Amniotic stem cell (primary cell): ENCODE measurements at regions not wholly inside any gene's neighbourhood (a gene's known extent, or its start where the extent isn't known, plus 50 kb on each side); places are given as distances from the start of the nearest gene placed in this dataset.
"Not testable (repeated sequence)": the region's sequence is repeated elsewhere in the genome, so short reads cannot be mapped to it uniquely, and the experiment has no call there.

Experiments
- DNase-seq: peaks from one replicate; lab custom pipeline; 2025; lab: John Stamatoyannopoulos, UW

GRCh38 chr12:65733643-65734042 lies 90.6 kb upstream of the HMGA2 start:
- not testable (repeated sequence) for DNase-seq

GRCh38 chr12:65734226-65734625 lies 90.1 kb upstream of the HMGA2 start:
- no peak for DNase-seq

- DNase-seq, result no peak
Observed at GRCh38 chr12:65739606-65740005, 84.7 kb upstream of the HMGA2 start.

- no peak for DNase-seq
Observed at GRCh38 chr12:65740506-65740872, 83.8 kb upstream of the HMGA2 start.

- DNase-seq, result peak; percentile 58
Observed at GRCh38 chr12:65740873-65741600, 83.2 kb upstream of the HMGA2 start.

GRCh38 chr12:65741656-65742017 lies 82.6 kb upstream of the HMGA2 start:
- DNase-seq, result peak; percentile 31

- peak; percentile 56 for DNase-seq
Observed at GRCh38 chr12:65742018-65743010, 82.0 kb upstream of the HMGA2 start.

GRCh38 chr12:65744236-65744840 lies 79.9 kb upstream of the HMGA2 start:
- DNase-seq, result not testable (repeated sequence)

- no peak for DNase-seq
Observed at GRCh38 chr12:65747338-65747737, 76.9 kb upstream of the HMGA2 start.

- DNase-seq, result no peak
Observed at GRCh38 chr12:65748332-65748731, 76.0 kb upstream of the HMGA2 start.

GRCh38 chr12:65754290-65754689 lies 70.0 kb upstream of the HMGA2 start:
- no peak for DNase-seq

- DNase-seq, result no peak
Observed at GRCh38 chr12:65754744-65755595, 69.3 kb upstream of the HMGA2 start.

- DNase-seq, result no peak
Observed at GRCh38 chr12:65755596-65755978, 68.7 kb upstream of the HMGA2 start.

GRCh38 chr12:65756267-65756666 lies 68.0 kb upstream of the HMGA2 start:
- DNase-seq, result no peak

GRCh38 chr12:65756956-65757511 lies 67.2 kb upstream of the HMGA2 start:
- DNase-seq, result no peak

GRCh38 chr12:65758401-65758800 lies 65.9 kb upstream of the HMGA2 start:
- no peak for DNase-seq

- DNase-seq, result no peak
Observed at GRCh38 chr12:65759735-65760134, 64.5 kb upstream of the HMGA2 start.

GRCh38 chr12:65761301-65761700 lies 63.0 kb upstream of the HMGA2 start:
- no peak for DNase-seq

- DNase-seq, result no peak
Observed at GRCh38 chr12:65764325-65764724, 60.0 kb upstream of the HMGA2 start.

- DNase-seq, result no peak
Observed at GRCh38 chr12:65765436-65765813, 58.9 kb upstream of the HMGA2 start.

- no peak for DNase-seq
Observed at GRCh38 chr12:65769880-65770279, 54.4 kb upstream of the HMGA2 start.
